GM18517 (cell line): ENCODE measurements at regions not wholly inside any gene's neighbourhood (a gene's known extent, or its start where the extent isn't known, plus 50 kb on each side); places are given as distances from the start of the nearest gene placed in this dataset.

Experiments
- ATAC-seq: cut with Tn5 transposase; IDR thresholded peaks from one replicate; pipeline ENCODE4 v1.9.1; 2021; ENCODE audit warnings: mild to moderate bottlenecking, moderate library complexity; ENCODE audit not compliant: unreplicated experiment

GRCh38 chr7:26458466-26459145 lies 166.9 kb downstream of the SNX10 start:
- no peak for ATAC-seq

- no peak for ATAC-seq
These were observed 168.0 kb downstream of the SNX10 start for GRCh38 chr7:26459540-26460193.

GRCh38 chr7:26460351-26461085 lies 168.9 kb downstream of the SNX10 start:
- no peak for ATAC-seq

GRCh38 chr7:26461518-26461917 lies 169.9 kb downstream of the SNX10 start:
- ATAC-seq = no peak

- ATAC-seq = no peak
These were observed 174.3 kb downstream of the SNX10 start for GRCh38 chr7:26466007-26466406.

- no peak for ATAC-seq
These were observed 175.4 kb downstream of the SNX10 start for GRCh38 chr7:26467104-26467503.

- no peak for ATAC-seq
These were observed 175.9 kb downstream of the SNX10 start for GRCh38 chr7:26467541-26467940.

GRCh38 chr7:26468625-26469024 lies 177.0 kb downstream of the SNX10 start:
- ATAC-seq = no peak

- ATAC-seq = no peak
These were observed 177.5 kb downstream of the SNX10 start for GRCh38 chr7:26469188-26469587.

- no peak for ATAC-seq
These were observed 179.0 kb downstream of the SNX10 start for GRCh38 chr7:26470691-26471090.

GRCh38 chr7:26471306-26472075 lies 179.8 kb downstream of the SNX10 start:
- ATAC-seq = no peak

- ATAC-seq = no peak
These were observed 181.3 kb downstream of the SNX10 start for GRCh38 chr7:26472971-26473370.

- ATAC-seq = no peak
These were observed 184.6 kb downstream of the SNX10 start for GRCh38 chr7:26476271-26476670.

GRCh38 chr7:26477381-26477990 lies 185.8 kb downstream of the SNX10 start:
- no peak for ATAC-seq

- ATAC-seq = no peak
These were observed 186.9 kb downstream of the SNX10 start for GRCh38 chr7:26478550-26478949.

- no peak for ATAC-seq
These were observed 187.9 kb downstream of the SNX10 start for GRCh38 chr7:26479581-26479980.

- ATAC-seq = no peak
These were observed 188.5 kb downstream of the SNX10 start for GRCh38 chr7:26480156-26480555.

GRCh38 chr7:26482927-26483326 lies 191.3 kb downstream of the SNX10 start:
- ATAC-seq = no peak

GRCh38 chr7:26483843-26484242 lies 192.2 kb downstream of the SNX10 start:
- ATAC-seq = no peak

GRCh38 chr7:26485367-26485934 lies 193.8 kb downstream of the SNX10 start:
- no peak for ATAC-seq

GRCh38 chr7:26486153-26486552 lies 194.5 kb downstream of the SNX10 start:
- ATAC-seq = no peak
